K562 (cell line): ENCODE measurements at regions not wholly inside any gene's neighbourhood (a gene's known extent, or its start where the extent isn't known, plus 50 kb on each side); places are given as distances from the start of the nearest gene placed in this dataset.

Source experiments
- ATAC-seq: fragments of 200-7000 bp; cut with Tn5 transposase; 3 replicates; pipeline ENCODE4 v1.9.1; 2020; ENCODE audit warnings: moderate library complexity
- BruUV-seq: library from RNA; stranded (reverse); fragments of 400-500 nt; replicated peaks from 2 replicates; lab custom pipeline; 2021; lab: Mats Ljungman, UMichigan
- CTCF ChIA-PET: fragments of 300-600 bp; formaldehyde crosslinking; extraction: SDS; loops from one replicate; lab custom pipeline; 2021; ENCODE audit warnings: low intra/inter-chr PET ratio; lab: Yijun Ruan, JAX
- POLR2A ChIA-PET: fragments of 300-600, 350-650 bp; sonication (Branson Sonifier 250); formaldehyde crosslinking; extraction: SDS; loops from one replicate; lab custom pipeline; 2021; ENCODE audit warnings: antibody characterized with exemption, inconsistent platforms; lab: Yijun Ruan, JAX
- DNase-seq, 4 experiments: peaks; one replicate each; pipeline versions ENCODE4 v3.0.0 to v3.0.0-alpha.2; 2011 to 2018; ENCODE audit warnings: low spot score in 3 of 4, mixed read lengths in 3 of 4; ENCODE audit errors: extremely low read depth in 1 of 4
- FAIRE-seq: peaks from 2 replicates; lab custom pipeline; 2011; peaks lifted over from hg19 to GRCh38; lab: Jason Lieb, UNC
- H2AFZ ChIP-seq: 2 replicates; pipeline ENCODE4 v1.6.0; 2011; ENCODE audit warnings: low read depth, low read length, control low read depth, inconsistent platforms
- H3K27ac ChIP-seq: fragments of 200-600 bp; 3 replicates; pipeline ENCODE4 v1.8.0; 2011; ENCODE audit warnings: low read depth, mild to moderate bottlenecking, control low read depth, inconsistent platforms, low read length, moderate library complexity, mixed read lengths; ENCODE audit errors: extremely low read depth
- H3K27me3 ChIP-seq, 2 experiments: fragments of 300-600 bp in 1 of 2; 2 replicates in 1 of 2; 3 replicates in 1 of 2; pipeline versions ENCODE4 v1.6.0 to v1.8.0; 2011; ENCODE audit warnings: inconsistent platforms in 2 of 2, low read length in 2 of 2, mild to moderate bottlenecking in 1 of 2, mixed read lengths in 1 of 2, moderate library complexity in 1 of 2; ENCODE audit not compliant: control insufficient read depth in 2 of 2, insufficient read depth in 2 of 2
- H3K36me3 ChIP-seq: fragments of 300-600 bp; 3 replicates; pipeline ENCODE4 v1.8.0; 2011; ENCODE audit warnings: mild to moderate bottlenecking, low read length, inconsistent platforms; ENCODE audit not compliant: control insufficient read depth, insufficient read depth
- H3K4me1 ChIP-seq, 2 experiments: fragments of 200-600 bp in 1 of 2; replicated peaks in 1 of 2; 2 replicates in 1 of 2; 3 replicates in 1 of 2; pipeline versions ENCODE4 v1.5.1 to v1.8.0; 2011; ENCODE audit warnings: inconsistent platforms in 2 of 2, low read length in 2 of 2, mild to moderate bottlenecking in 1 of 2, mixed read lengths in 1 of 2, moderate library complexity in 1 of 2; ENCODE audit not compliant: control insufficient read depth in 2 of 2, insufficient read depth in 2 of 2
- H3K4me2 ChIP-seq: 2 replicates; pipeline ENCODE4 v1.6.1; 2011; ENCODE audit warnings: low read length, control low read depth, inconsistent platforms, mixed read lengths; ENCODE audit not compliant: insufficient read depth
- H3K4me3 ChIP-seq: fragments of 200-600 bp; sonication (generic), shearing (Covaris generic); 2 replicates; pipeline ENCODE4 v1.5.1; 2016; ENCODE audit warnings: control low read depth, inconsistent platforms
- H3K79me2 ChIP-seq: fragments of 200-600 bp; 3 replicates; pipeline ENCODE4 v1.8.0; 2011; ENCODE audit warnings: low read length, inconsistent platforms; ENCODE audit not compliant: control insufficient read depth, insufficient read depth
- H3K9ac ChIP-seq, 2 experiments: 2 replicates each; pipeline versions ENCODE4 v1.6.0 to v1.6.1; 2011; ENCODE audit warnings: low read depth in 2 of 2, low read length in 2 of 2, control low read depth in 1 of 2, inconsistent platforms in 1 of 2, mild to moderate bottlenecking in 1 of 2, mixed read lengths in 1 of 2; ENCODE audit not compliant: insufficient read depth in 1 of 2
- H3K9me1 ChIP-seq: one replicate; pipeline ENCODE4 v1.6.0; 2011; ENCODE audit warnings: inconsistent platforms, mild to moderate bottlenecking, low read length, moderate library complexity; ENCODE audit not compliant: control insufficient read depth, insufficient read depth
- H3K9me3 ChIP-seq: replicated peaks from 2 replicates; pipeline ENCODE4 v1.5.1; 2011; ENCODE audit warnings: low read depth, low read length, inconsistent platforms; ENCODE audit not compliant: control insufficient read depth, insufficient read depth
- H4K20me1 ChIP-seq: replicated peaks from 2 replicates; pipeline ENCODE4 v1.6.1; 2011; ENCODE audit warnings: low read length, inconsistent platforms, mixed read lengths; ENCODE audit not compliant: control insufficient read depth, insufficient read depth
- DEAF1 ChIP-seq: fragments of 450-650 bp; formaldehyde crosslinking; IDR thresholded peaks from 2 replicates; pipeline ENCODE4 v1.4.0; 2020; ENCODE audit warnings: mild to moderate bottlenecking, moderate library complexity
- TAL1 ChIP-seq: fragments of 450-650 bp; IDR thresholded peaks from 2 replicates; pipeline ENCODE4 v1.6.1; 2016; ENCODE audit warnings: mild to moderate bottlenecking
- ZBTB12 ChIP-seq: fragments of 250-450 bp; sonication (Bioruptor Pico); IDR thresholded peaks from 2 replicates; pipeline ENCODE4 v1.4.0; 2020
- ZBTB17 ChIP-seq: fragments of 450-650 bp; formaldehyde crosslinking; IDR thresholded peaks from 2 replicates; pipeline ENCODE4 v1.4.0; 2020; ENCODE audit warnings: mild to moderate bottlenecking
- ZNF318 ChIP-seq, 2 experiments: fragments of 450-650 bp; IDR thresholded peaks; 2 replicates each; pipeline ENCODE4 v1.6.1; 2016; ENCODE audit warnings: mild to moderate bottlenecking in 2 of 2, borderline replicate concordance in 1 of 2, low read depth in 1 of 2, moderate library complexity in 1 of 2
- ZNF354B ChIP-seq: fragments of 250-450 bp; sonication (Bioruptor Pico); IDR thresholded peaks from 2 replicates; pipeline ENCODE4 v1.4.0; 2020
- ZZZ3 ChIP-seq: fragments of 450-650 bp; IDR thresholded peaks from 2 replicates; pipeline ENCODE4 v1.6.1; 2016; ENCODE audit warnings: antibody characterized with exemption, mild to moderate bottlenecking, moderate library complexity
- WGBS: fragments of 100-300 bp; shearing (Covaris generic); methylation state at CpG from one replicate; pipeline ENCODE4 v1.1.6; 2016; ENCODE audit warnings: low coverage, mixed read lengths; ENCODE audit not compliant: insufficient coverage; ENCODE audit errors: missing lambda C conversion rate; 5-methylcytosine and 5-hydroxymethylcytosine counted together
- in situ Hi-C: fragments of 300-500 bp; cut with MboI; formaldehyde crosslinking; loops from 4 replicates; pipeline ENCODE4 v1.15.0; 2018; ENCODE audit warnings: inconsistent platforms, mixed read lengths
- intact Hi-C: fragments of 100-400 bp; cut with micrococcal nuclease; formaldehyde crosslinking; loops from 2 replicates; pipeline ENCODE4 v1.14.2; 2022

GRCh38 chr21:41052820-41053555, 115.0 kb upstream of the BACE2 start:
- CTCF ChIA-PET, result no interaction called here
- Histone ChIP-seq H4K20me1 (no peaks in the 10 kb centered on the region), H3K9me1 (no peaks in the 10 kb centered on the region), H2AFZ (no peak overlapping the region), H3K4me1 (no peaks in the 10 kb centered on the region), H3K27ac (no peak overlapping the region), H3K9me3 (no peaks in the 10 kb centered on the region), H3K79me2 (no peaks in the 10 kb centered on the region), H3K4me2 (no peak overlapping the region), H3K36me3 (no peaks in the 10 kb centered on the region), H3K27me3 (no peaks in the 10 kb centered on the region), H3K4me3 (no peak overlapping the region), H3K9ac (no peak overlapping the region)
- intact Hi-C loops, result no loop called here
- BruUV-seq, result no TSS peak
- POLR2A ChIA-PET, result no interaction called here
- no peak for ATAC-seq
- under 1% methylated on average over 15 of the region's 15 CpGs for WGBS
- FAIRE-seq, result no peak
- in situ Hi-C loops, result no loop called here
- DNase-seq, result no peak
- TF ChIP-seq DEAF1 (CRISPR knock-in tag), result no peak
- no peak for TF ChIP-seq ZZZ3
- TF ChIP-seq ZNF318 (IDR thresholded peaks at IDR 0.05; ENCODE audit: borderline replicate concordance in 1 of 2, low read depth in 1 of 2), result no peak
- TF ChIP-seq ZBTB17, result no peak
- TF ChIP-seq ZBTB12 (CRISPR knock-in tag), result no peak
- no peak for TF ChIP-seq TAL1
- no peak for TF ChIP-seq ZNF354B (CRISPR knock-in tag)
